ENCODE measurements at regions not wholly inside any gene's neighbourhood (a gene's known extent, or its start where the extent isn't known, plus 50 kb on each side); places are given as distances from the start of the nearest gene placed in this dataset.

DNA sequence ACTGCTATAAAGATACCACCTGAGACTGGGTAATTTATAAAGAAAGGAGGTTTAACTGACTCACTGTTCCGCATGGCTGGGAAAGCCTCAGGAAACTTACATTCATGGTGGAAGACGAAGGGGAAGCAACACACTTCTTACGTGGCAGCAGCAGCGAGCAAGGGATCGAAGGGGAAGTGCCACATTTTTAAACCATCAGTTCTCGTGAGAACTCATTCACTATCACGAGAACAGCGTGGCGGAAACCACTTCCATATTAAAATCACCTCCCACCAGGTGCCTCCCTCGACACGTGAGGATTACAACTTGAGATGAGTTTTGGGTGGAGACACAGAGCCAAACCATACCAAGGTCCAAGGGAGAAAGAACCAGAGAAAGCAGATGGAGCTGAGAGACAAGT, 454.3 kb upstream of the CDH11 start:
- Histone ChIP-seq H2AFZ (ENCODE audit: low read length) (no peak overlapping the region), H3K9me3 (ENCODE audit: low read length) (no peaks in the 10 kb centered on the region)

GRCh38 chr16:65574326-65574966, 452.6 kb upstream of the CDH11 start:
- ChIA-PET POLR2A (interaction anchor here (0.7 to 1.4 kb wide), 3 partner anchors 14 to 1228 kb away, joined by 3 read pairs; no protein-coding TSS in a partner anchor), CTCF (ENCODE audit: unreplicated experiment) (no interaction called here)
- Histone ChIP-seq H3K9me3 (ENCODE audit: low read length) (peaks cover 5% of the 10 kb centered on the region; the same call in 1 of the 2 replicates), H3K79me2 (ENCODE audit: insufficient read depth, low read depth, low read length) (no peaks in the 10 kb centered on the region), H4K20me1 (ENCODE audit: insufficient read depth, low read length) (no peaks in the 10 kb centered on the region), H3K4me3 (ENCODE audit: low read depth, low read length, poor library complexity, severe bottlenecking) (no peak overlapping the region), H2AFZ (ENCODE audit: low read length) (no peak overlapping the region), H3K4me2 (ENCODE audit: low read length) (no peak overlapping the region), H3K9me2 (ENCODE audit: insufficient read depth, low read length) (no peaks in the 10 kb centered on the region), H3K4me1 (ENCODE audit: insufficient read depth, low read length, poor library complexity, severe bottlenecking) (no peaks in the 10 kb centered on the region), H3K27ac (ENCODE audit: low read depth, low read length, poor library complexity, severe bottlenecking) (no peak overlapping the region), H3K36me3 (ENCODE audit: insufficient read depth, low read length) (no peaks in the 10 kb centered on the region)
- TF ChIP-seq CTCF (conservative IDR thresholded peaks at IDR 0.05; ENCODE audit: low read length), result no peak
- TF ChIP-seq EZH2phosphoT487 (IDR thresholded peaks at IDR 0.05; ENCODE audit: borderline replicate concordance, low read depth, low read length), result no peak
- no TSS peak for BruUV-seq (replicated peaks)
- DNase-seq (ENCODE audit: low spot score), result no peak
- intact Hi-C loops (cut with micrococcal nuclease; ENCODE audit: unreplicated experiment), result no loop called here

More for the DNA sequence above, 454.3 kb upstream of the CDH11 start:
- H3K27ac ChIP-seq (ENCODE audit: low read depth, low read length, poor library complexity, severe bottlenecking), result no peak overlapping the region
- no peak overlapping the region for H3K4me3 ChIP-seq (ENCODE audit: low read depth, low read length, poor library complexity, severe bottlenecking)
- H3K79me2 ChIP-seq (ENCODE audit: insufficient read depth, low read depth, low read length), result no peaks in the 10 kb centered on the region
- no peaks in the 10 kb centered on the region for H3K36me3 ChIP-seq (ENCODE audit: insufficient read depth, low read length)
- no peak for DNase-seq (ENCODE audit: low spot score)
- no peaks in the 10 kb centered on the region for H3K4me1 ChIP-seq (ENCODE audit: insufficient read depth, low read length, poor library complexity, severe bottlenecking)
- H3K4me2 ChIP-seq (ENCODE audit: low read length), result no peak overlapping the region
- no TSS peak for BruUV-seq (replicated peaks)
- H3K9me2 ChIP-seq (ENCODE audit: insufficient read depth, low read length), result no peaks in the 10 kb centered on the region
- intact Hi-C loops (cut with micrococcal nuclease; ENCODE audit: unreplicated experiment), result no loop called here
- no peaks in the 10 kb centered on the region for H4K20me1 ChIP-seq (ENCODE audit: insufficient read depth, low read length)
- no peak for TF ChIP-seq EZH2phosphoT487 (IDR thresholded peaks at IDR 0.05; ENCODE audit: borderline replicate concordance, low read depth, low read length)
- no peak for TF ChIP-seq CTCF (conservative IDR thresholded peaks at IDR 0.05; ENCODE audit: low read length)
- POLR2A ChIA-PET, result no interaction called here
- CTCF ChIA-PET (ENCODE audit: unreplicated experiment), result no interaction called here

GRCh38 chr16:65572156-65572555, 450.3 kb upstream of the CDH11 start:
- H3K4me1 ChIP-seq (ENCODE audit: insufficient read depth, low read length, poor library complexity, severe bottlenecking), result no peaks in the 10 kb centered on the region
- intact Hi-C loops (cut with micrococcal nuclease; ENCODE audit: unreplicated experiment), result no loop called here
- H3K36me3 ChIP-seq (ENCODE audit: insufficient read depth, low read length), result no peaks in the 10 kb centered on the region
- no peaks in the 10 kb centered on the region for H3K9me2 ChIP-seq (ENCODE audit: insufficient read depth, low read length)
- no peak for DNase-seq (ENCODE audit: low spot score)
- H3K4me3 ChIP-seq (ENCODE audit: low read depth, low read length, poor library complexity, severe bottlenecking), result no peak overlapping the region
- no peak overlapping the region for H3K4me2 ChIP-seq (ENCODE audit: low read length)
- TF ChIP-seq CTCF (conservative IDR thresholded peaks at IDR 0.05; ENCODE audit: low read length) (no peak), EZH2phosphoT487 (IDR thresholded peaks at IDR 0.05; ENCODE audit: borderline replicate concordance, low read depth, low read length) (no peak)
- BruUV-seq (replicated peaks), result no TSS peak
- H4K20me1 ChIP-seq (ENCODE audit: insufficient read depth, low read length), result no peaks in the 10 kb centered on the region
- H2AFZ ChIP-seq (ENCODE audit: low read length), result no peak overlapping the region
- POLR2A ChIA-PET, result no interaction called here
- H3K79me2 ChIP-seq (ENCODE audit: insufficient read depth, low read depth, low read length), result no peaks in the 10 kb centered on the region
- CTCF ChIA-PET (ENCODE audit: unreplicated experiment), result no interaction called here
- peaks cover 5% of the 10 kb centered on the region; the same call in 1 of the 2 replicates for H3K9me3 ChIP-seq (ENCODE audit: low read length)
- no peak overlapping the region for H3K27ac ChIP-seq (ENCODE audit: low read depth, low read length, poor library complexity, severe bottlenecking)
